ENCODE measurements at regions not wholly inside any gene's neighbourhood (a gene's known extent, or its start where the extent isn't known, plus 50 kb on each side); places are given as distances from the start of the nearest gene placed in this dataset.

GRCh38 chr10:3658766-3659165 lies 126.2 kb downstream of the KLF6 start:
- peaks cover 6% of the 10 kb centered on the region; the same call in 1 of the 2 replicates for H3K9me3 ChIP-seq (ENCODE audit: insufficient read depth, low read depth, low read length)
- H2AFZ ChIP-seq (ENCODE audit: low read length), result no peak overlapping the region
- H3K79me2 ChIP-seq (ENCODE audit: insufficient read depth, low read length), result no peaks in the 10 kb centered on the region
- H3K4me2 ChIP-seq (ENCODE audit: low read depth, low read length, poor library complexity, severe bottlenecking), result no peak overlapping the region
- H3K9me2 ChIP-seq (replicated peaks; ENCODE audit: low read depth, low read length), result no peaks in the 10 kb centered on the region
- H3K4me3 ChIP-seq (ENCODE audit: low read length, poor library complexity, severe bottlenecking), result no peak overlapping the region
- no peaks in the 10 kb centered on the region for H3K27me3 ChIP-seq (ENCODE audit: insufficient read depth, low read length, poor library complexity, severe bottlenecking)
- TF ChIP-seq EZH2phosphoT487 (IDR thresholded peaks at IDR 0.05; ENCODE audit: borderline replicate concordance), result no peak
- TF ChIP-seq, protein P1, sequence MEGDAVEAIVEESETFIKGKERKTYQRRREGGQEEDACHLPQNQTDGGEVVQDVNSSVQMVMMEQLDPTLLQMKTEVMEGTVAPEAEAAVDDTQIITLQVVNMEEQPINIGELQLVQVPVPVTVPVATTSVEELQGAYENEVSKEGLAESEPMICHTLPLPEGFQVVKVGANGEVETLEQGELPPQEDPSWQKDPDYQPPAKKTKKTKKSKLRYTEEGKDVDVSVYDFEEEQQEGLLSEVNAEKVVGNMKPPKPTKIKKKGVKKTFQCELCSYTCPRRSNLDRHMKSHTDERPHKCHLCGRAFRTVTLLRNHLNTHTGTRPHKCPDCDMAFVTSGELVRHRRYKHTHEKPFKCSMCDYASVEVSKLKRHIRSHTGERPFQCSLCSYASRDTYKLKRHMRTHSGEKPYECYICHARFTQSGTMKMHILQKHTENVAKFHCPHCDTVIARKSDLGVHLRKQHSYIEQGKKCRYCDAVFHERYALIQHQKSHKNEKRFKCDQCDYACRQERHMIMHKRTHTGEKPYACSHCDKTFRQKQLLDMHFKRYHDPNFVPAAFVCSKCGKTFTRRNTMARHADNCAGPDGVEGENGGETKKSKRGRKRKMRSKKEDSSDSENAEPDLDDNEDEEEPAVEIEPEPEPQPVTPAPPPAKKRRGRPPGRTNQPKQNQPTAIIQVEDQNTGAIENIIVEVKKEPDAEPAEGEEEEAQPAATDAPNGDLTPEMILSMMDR (conservative IDR thresholded peaks at IDR 0.05; ENCODE audit: low read length), result no peak
- no peaks in the 10 kb centered on the region for H3K4me1 ChIP-seq (ENCODE audit: insufficient read depth, low read length, poor library complexity, severe bottlenecking)
- no peaks in the 10 kb centered on the region for H3K36me3 ChIP-seq (ENCODE audit: insufficient read depth, low read length)
- H3F3A ChIP-seq (ENCODE audit: low read depth), result no peaks in the 10 kb centered on the region
- H4K20me1 ChIP-seq (ENCODE audit: insufficient read depth, low read length, poor library complexity, severe bottlenecking), result no peaks in the 10 kb centered on the region
- H3K9ac ChIP-seq (ENCODE audit: low read depth, low read length, poor library complexity, severe bottlenecking), result no peak overlapping the region

DNA sequence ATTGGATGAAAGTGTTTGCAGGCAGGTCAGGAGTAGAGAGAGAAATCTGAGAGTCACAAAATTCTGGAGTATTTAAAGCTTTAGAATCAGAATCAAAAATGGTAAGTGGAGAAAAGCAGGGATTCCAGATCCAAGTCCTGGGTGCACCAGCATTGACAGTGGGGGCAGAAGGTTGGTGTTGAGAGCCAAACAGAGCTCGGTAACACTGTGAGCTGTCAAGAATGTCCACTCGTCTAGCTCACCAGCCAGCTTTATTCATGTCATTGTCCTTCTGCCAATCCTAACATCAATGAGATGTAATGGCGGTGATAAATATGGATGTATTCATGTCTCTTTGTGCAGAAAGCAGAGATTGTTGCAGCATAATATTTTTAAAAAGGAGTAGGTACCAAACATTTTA lies 128.8 kb downstream of the KLF6 start:
- Histone ChIP-seq H3K4me2 (ENCODE audit: low read depth, low read length, poor library complexity, severe bottlenecking) (no peak overlapping the region), H4K20me1 (ENCODE audit: insufficient read depth, low read length, poor library complexity, severe bottlenecking) (no peaks in the 10 kb centered on the region), H3K27me3 (ENCODE audit: insufficient read depth, low read length, poor library complexity, severe bottlenecking) (no peaks in the 10 kb centered on the region), H3K9me3 (ENCODE audit: insufficient read depth, low read depth, low read length) (peaks cover 5% of the 10 kb centered on the region; the same call in 1 of the 2 replicates), H3F3A (ENCODE audit: low read depth) (no peaks in the 10 kb centered on the region), H3K4me3 (ENCODE audit: low read length, poor library complexity, severe bottlenecking) (no peak overlapping the region), H3K36me3 (ENCODE audit: insufficient read depth, low read length) (no peaks in the 10 kb centered on the region), H3K4me1 (ENCODE audit: insufficient read depth, low read length, poor library complexity, severe bottlenecking) (no peaks in the 10 kb centered on the region), H2AFZ (ENCODE audit: low read length) (no peak overlapping the region), H3K9ac (ENCODE audit: low read depth, low read length, poor library complexity, severe bottlenecking) (no peak overlapping the region), H3K9me2 (replicated peaks; ENCODE audit: low read depth, low read length) (no peaks in the 10 kb centered on the region), H3K79me2 (ENCODE audit: insufficient read depth, low read length) (no peaks in the 10 kb centered on the region)
- TF ChIP-seq, protein P1 (conservative IDR thresholded peaks at IDR 0.05; ENCODE audit: low read length), result no peak
- no peak for TF ChIP-seq EZH2phosphoT487 (IDR thresholded peaks at IDR 0.05; ENCODE audit: borderline replicate concordance)

DNA sequence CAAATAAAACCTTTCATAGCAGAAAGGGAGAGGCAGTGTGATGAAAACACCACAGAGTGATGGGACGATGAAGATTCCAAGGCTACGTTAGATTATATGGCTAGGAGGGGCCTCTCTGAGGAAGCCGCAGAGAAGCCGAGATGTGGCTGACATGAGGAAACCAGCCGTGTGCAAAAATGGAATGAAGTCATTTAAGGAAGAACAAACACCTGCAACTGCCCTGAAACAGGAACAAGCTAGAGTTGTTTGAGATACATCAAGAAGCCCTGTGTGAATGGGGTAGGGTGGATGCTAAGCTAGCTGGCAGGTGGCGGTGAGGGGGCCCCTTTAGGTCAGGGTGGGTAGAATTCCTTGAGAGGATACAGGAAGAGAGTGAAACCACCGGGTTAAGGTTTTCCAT lies 129.5 kb downstream of the KLF6 start:
- Histone ChIP-seq H3F3A (ENCODE audit: low read depth) (no peaks in the 10 kb centered on the region), H3K9me2 (replicated peaks; ENCODE audit: low read depth, low read length) (no peaks in the 10 kb centered on the region), H3K79me2 (ENCODE audit: insufficient read depth, low read length) (no peaks in the 10 kb centered on the region), H3K4me3 (ENCODE audit: low read length, poor library complexity, severe bottlenecking) (no peak overlapping the region), H3K9ac (ENCODE audit: low read depth, low read length, poor library complexity, severe bottlenecking) (no peak overlapping the region), H3K9me3 (ENCODE audit: insufficient read depth, low read depth, low read length) (no peaks in the 10 kb centered on the region), H2AFZ (ENCODE audit: low read length) (no peak overlapping the region), H3K27me3 (ENCODE audit: insufficient read depth, low read length, poor library complexity, severe bottlenecking) (no peaks in the 10 kb centered on the region), H3K4me1 (ENCODE audit: insufficient read depth, low read length, poor library complexity, severe bottlenecking) (no peaks in the 10 kb centered on the region), H3K36me3 (ENCODE audit: insufficient read depth, low read length) (no peaks in the 10 kb centered on the region), H4K20me1 (ENCODE audit: insufficient read depth, low read length, poor library complexity, severe bottlenecking) (no peaks in the 10 kb centered on the region), H3K4me2 (ENCODE audit: low read depth, low read length, poor library complexity, severe bottlenecking) (no peak overlapping the region)
- TF ChIP-seq EZH2phosphoT487 (IDR thresholded peaks at IDR 0.05; ENCODE audit: borderline replicate concordance), result no peak
- TF ChIP-seq, protein P1 (conservative IDR thresholded peaks at IDR 0.05; ENCODE audit: low read length), result no peak
